IMR-90 (cell line): ENCODE measurements at regions not wholly inside any gene's neighbourhood (a gene's known extent, or its start where the extent isn't known, plus 50 kb on each side); places are given as distances from the start of the nearest gene placed in this dataset.

ENCODE experiments used
- ATAC-seq: fragments of 200-7000 bp; cut with Tn5 transposase; 2 replicates; pipeline ENCODE4 v1.9.1; 2020; ENCODE audit warnings: low read depth, mild to moderate bottlenecking, moderate library complexity
- BruUV-seq: library from RNA; stranded (reverse); fragments of 400-500 nt; replicated peaks from 2 replicates; lab custom pipeline; 2021; lab: Mats Ljungman, UMichigan
- CTCF ChIA-PET: fragments of 300-600 bp; formaldehyde crosslinking; extraction: SDS; loops from one replicate; lab custom pipeline; 2021; ENCODE audit warnings: antibody characterized with exemption; lab: Yijun Ruan, JAX
- POLR2A ChIA-PET: fragments of 300-600 bp; sonication (Branson Sonifier 250); formaldehyde crosslinking; loops from one replicate; lab custom pipeline; 2022; ENCODE audit warnings: antibody characterized with exemption; ENCODE audit not compliant: unreplicated experiment; lab: Charles Lee
- DNase-seq: peaks from one replicate; pipeline ENCODE4 v3.0.0; 2013
- H2AFZ ChIP-seq: replicated peaks from 2 replicates; pipeline ENCODE3; 2013; ENCODE audit warnings: low read length, mild to moderate bottlenecking; ENCODE audit not compliant: poor library complexity
- H2AK5ac ChIP-seq: 2 replicates; pipeline ENCODE4 v1.6.1; 2013; ENCODE audit warnings: low read depth, low read length, inconsistent platforms
- H2AK9ac ChIP-seq: replicated peaks from 2 replicates; pipeline ENCODE3; 2013; ENCODE audit warnings: mild to moderate bottlenecking, low read depth, low read length, moderate library complexity; ENCODE audit not compliant: poor library complexity
- H2BK120ac ChIP-seq: 2 replicates; pipeline ENCODE4 v1.6.1; 2013; ENCODE audit warnings: low read depth, low read length, inconsistent platforms
- H2BK15ac ChIP-seq: 3 replicates; pipeline ENCODE4 v1.6.1; 2013; ENCODE audit warnings: low read depth, low read length, inconsistent platforms
- H2BK20ac ChIP-seq: 2 replicates; pipeline ENCODE4 v1.6.1; 2013; ENCODE audit warnings: low read depth, mild to moderate bottlenecking, inconsistent platforms, low read length, moderate library complexity
- H2BK5ac ChIP-seq: 2 replicates; pipeline ENCODE4 v1.6.1; 2013; ENCODE audit warnings: mild to moderate bottlenecking, low read depth, low read length, inconsistent platforms; ENCODE audit not compliant: poor library complexity, severe bottlenecking
- H3K14ac ChIP-seq: replicated peaks from 2 replicates; pipeline ENCODE4 v1.6.1; 2013; ENCODE audit warnings: low read depth, low read length, inconsistent platforms
- H3K18ac ChIP-seq: 2 replicates; pipeline ENCODE4 v1.6.1; 2013; ENCODE audit warnings: low read depth, low read length, control low read depth
- H3K23ac ChIP-seq: 2 replicates; pipeline ENCODE4 v1.6.1; 2013; ENCODE audit warnings: low read depth, low read length, inconsistent platforms
- H3K27ac ChIP-seq: 2 replicates; pipeline ENCODE4 v1.5.1; 2013; ENCODE audit warnings: mild to moderate bottlenecking, control low read depth, low read length; ENCODE audit not compliant: insufficient read depth
- H3K27me3 ChIP-seq: 2 replicates; pipeline ENCODE4 v1.6.1; 2013; ENCODE audit warnings: low read length; ENCODE audit not compliant: control insufficient read depth, insufficient read depth
- H3K36me3 ChIP-seq: 2 replicates; pipeline ENCODE4 v1.6.1; 2013; ENCODE audit warnings: low read length, mixed read lengths; ENCODE audit not compliant: control insufficient read depth, insufficient read depth
- H3K4ac ChIP-seq: 2 replicates; pipeline ENCODE4 v1.6.1; 2013; ENCODE audit warnings: low read depth, low read length, inconsistent platforms
- H3K4me1 ChIP-seq: 2 replicates; pipeline ENCODE4 v1.6.1; 2013; ENCODE audit warnings: low read length, mixed read lengths; ENCODE audit not compliant: control insufficient read depth, insufficient read depth
- H3K4me2 ChIP-seq: 2 replicates; pipeline ENCODE4 v1.6.1; 2013; ENCODE audit warnings: low read depth, mild to moderate bottlenecking, control low read depth, low read length, moderate library complexity
- H3K4me3 ChIP-seq: 2 replicates; pipeline ENCODE4 v1.5.1; 2013; ENCODE audit warnings: low read depth, mild to moderate bottlenecking, control low read depth, low read length, moderate library complexity; ENCODE audit not compliant: insufficient read depth
- H3K56ac ChIP-seq: 2 replicates; pipeline ENCODE4 v1.6.1; 2013; ENCODE audit warnings: low read length, inconsistent platforms; ENCODE audit not compliant: insufficient read depth; ENCODE audit errors: extremely low read depth
- H3K79me1 ChIP-seq, 2 experiments: 2 replicates each; pipeline ENCODE4 v1.6.1; 2013; ENCODE audit warnings: low read length in 2 of 2, inconsistent platforms in 1 of 2, low read depth in 1 of 2
- H3K9ac ChIP-seq: 2 replicates; pipeline ENCODE4 v1.6.1; 2013; ENCODE audit warnings: low read depth, low read length, control low read depth
- H3K9me1 ChIP-seq: 2 replicates; pipeline ENCODE4 v1.6.1; 2013; ENCODE audit warnings: low read length, inconsistent platforms; ENCODE audit not compliant: insufficient read depth
- H3K9me3 ChIP-seq: 2 replicates; pipeline ENCODE4 v1.6.1; 2013; ENCODE audit warnings: low read length; ENCODE audit not compliant: control insufficient read depth, insufficient read depth
- H4K20me1 ChIP-seq: 2 replicates; pipeline ENCODE4 v1.6.1; 2013; ENCODE audit warnings: low read length, inconsistent platforms; ENCODE audit not compliant: insufficient read depth
- H4K5ac ChIP-seq: 2 replicates; pipeline ENCODE4 v1.6.1; 2013; ENCODE audit warnings: mild to moderate bottlenecking, low read depth, low read length, control low read depth
- H4K8ac ChIP-seq, 2 experiments: 2 replicates each; pipeline ENCODE4 v1.6.1; 2013; ENCODE audit warnings: low read depth in 2 of 2, low read length in 2 of 2, control low read depth in 1 of 2, inconsistent platforms in 1 of 2
- H4K91ac ChIP-seq: 2 replicates; pipeline ENCODE4 v1.6.1; 2013; ENCODE audit warnings: low read depth, low read length, inconsistent platforms; ENCODE audit not compliant: insufficient read depth
- CEBPB ChIP-seq: IDR thresholded peaks from 2 replicates; pipeline ENCODE4 v1.6.1; 2012; ENCODE audit warnings: low read depth, low read length, improper control_type of control experiment
- CHD1 ChIP-seq: IDR thresholded peaks from 2 replicates; pipeline ENCODE4 v1.6.1; 2012; ENCODE audit warnings: low read depth, low read length, improper control_type of control experiment
- ELK1 ChIP-seq: fragments of 150-350 bp; IDR thresholded peaks from 2 replicates; pipeline ENCODE4 v1.6.1; 2016; ENCODE audit warnings: low read depth, mild to moderate bottlenecking, low read length, moderate library complexity, borderline replicate concordance
- FOS ChIP-seq: fragments of 150-350 bp; IDR thresholded peaks from 2 replicates; pipeline ENCODE4 v1.6.1; 2016; ENCODE audit warnings: low read depth, low read length
- MAFK ChIP-seq: IDR thresholded peaks from 2 replicates; pipeline ENCODE4 v1.6.1; 2012; ENCODE audit warnings: low read depth, low read length, improper control_type of control experiment
- MXI1 ChIP-seq: IDR thresholded peaks from 2 replicates; pipeline ENCODE4 v1.6.1; 2012; ENCODE audit warnings: low read depth, mild to moderate bottlenecking, low read length, moderate library complexity, borderline replicate concordance
- NFE2L2 ChIP-seq: fragments of 150-350 bp; IDR thresholded peaks from 2 replicates; pipeline ENCODE4 v1.6.1; 2016; ENCODE audit warnings: low read depth, mild to moderate bottlenecking, low read length
- POLR2A ChIP-seq: IDR thresholded peaks from 2 replicates; pipeline ENCODE4 v1.6.1; 2012; ENCODE audit warnings: mild to moderate bottlenecking, low read depth, low read length
- RAD21 ChIP-seq: IDR thresholded peaks from 2 replicates; pipeline ENCODE4 v1.6.1; 2012; ENCODE audit warnings: low read length, improper control_type of control experiment
- RFX5 ChIP-seq: IDR thresholded peaks from 2 replicates; pipeline ENCODE4 v1.8.0; 2012; ENCODE audit warnings: low read depth, mild to moderate bottlenecking, low read length, moderate library complexity
- SMC3 ChIP-seq: fragments of 150-350 bp; IDR thresholded peaks from 2 replicates; pipeline ENCODE4 v1.6.1; 2016; ENCODE audit warnings: low read depth, mild to moderate bottlenecking, antibody characterized with exemption, low read length, moderate library complexity
- WGBS, 2 experiments: methylation state at CpG; one replicate each; pipeline versions ENCODE4 v1.1.5 to v1.1.7; 2013; ENCODE audit warnings: missing lambda C conversion rate in 2 of 2; ENCODE audit not compliant: insufficient read length in 1 of 2; ENCODE audit errors: extremely low coverage in 2 of 2; 5-methylcytosine and 5-hydroxymethylcytosine counted together
- dilution Hi-C: fragments of 300-500 bp; cut with HindIII; formaldehyde crosslinking; loops from one replicate; pipeline ENCODE4 v1.14.3; 2018; ENCODE audit warnings: low sequenced_read_pairs; ENCODE audit not compliant: unreplicated experiment
- in situ Hi-C: fragments of 300-500 bp; cut with MboI; formaldehyde crosslinking; loops from 3 replicates; pipeline ENCODE4 v1.14.3; 2019; ENCODE audit warnings: low sequenced_read_pairs, inconsistent platforms, mixed read lengths
- intact Hi-C: fragments of 100-400 bp; cut with micrococcal nuclease; formaldehyde crosslinking; loops from 2 replicates; pipeline ENCODE4 v1.10.0; 2022
- TF ChIP-seq, protein P1 (sequence below): conservative IDR thresholded peaks from 2 replicates; pipeline ENCODE4 v1.5.1; 2012; ENCODE audit warnings: mild to moderate bottlenecking, low read depth, low read length, improper control_type of control experiment
- TF ChIP-seq, protein P2 (sequence below): fragments of 150-350 bp; IDR thresholded peaks from 2 replicates; pipeline ENCODE4 v1.6.1; 2017; ENCODE audit warnings: mild to moderate bottlenecking, antibody characterized with exemption, low read length, low read depth

DNA sequence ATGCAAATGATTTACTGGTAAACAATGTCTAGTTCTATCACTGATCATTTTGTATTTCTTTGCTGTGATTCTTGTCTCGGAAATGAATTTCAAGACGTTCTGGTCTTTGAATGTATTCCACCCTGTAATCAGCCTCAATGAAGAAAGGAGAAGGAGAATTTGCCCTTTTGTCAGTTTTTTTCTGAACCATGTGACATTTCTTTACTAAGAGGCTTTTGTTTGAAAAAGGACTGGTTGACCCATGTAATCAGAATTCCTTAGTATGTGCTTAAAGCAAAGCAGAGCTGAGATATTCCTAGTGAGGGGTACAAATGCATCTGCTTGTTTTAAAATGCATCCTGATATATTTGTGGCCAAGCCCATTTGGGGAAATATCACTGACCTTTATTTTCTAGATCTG, 581.6 kb downstream of the ETV1 start:
- no peak overlapping the region for H3K56ac ChIP-seq
- H3K79me1 ChIP-seq, result no peaks in the 10 kb centered on the region
- no peak overlapping the region for H3K4me3 ChIP-seq
- no peak overlapping the region for H2BK20ac ChIP-seq
- H2BK120ac ChIP-seq, result no peak overlapping the region
- TF ChIP-seq, protein P1, sequence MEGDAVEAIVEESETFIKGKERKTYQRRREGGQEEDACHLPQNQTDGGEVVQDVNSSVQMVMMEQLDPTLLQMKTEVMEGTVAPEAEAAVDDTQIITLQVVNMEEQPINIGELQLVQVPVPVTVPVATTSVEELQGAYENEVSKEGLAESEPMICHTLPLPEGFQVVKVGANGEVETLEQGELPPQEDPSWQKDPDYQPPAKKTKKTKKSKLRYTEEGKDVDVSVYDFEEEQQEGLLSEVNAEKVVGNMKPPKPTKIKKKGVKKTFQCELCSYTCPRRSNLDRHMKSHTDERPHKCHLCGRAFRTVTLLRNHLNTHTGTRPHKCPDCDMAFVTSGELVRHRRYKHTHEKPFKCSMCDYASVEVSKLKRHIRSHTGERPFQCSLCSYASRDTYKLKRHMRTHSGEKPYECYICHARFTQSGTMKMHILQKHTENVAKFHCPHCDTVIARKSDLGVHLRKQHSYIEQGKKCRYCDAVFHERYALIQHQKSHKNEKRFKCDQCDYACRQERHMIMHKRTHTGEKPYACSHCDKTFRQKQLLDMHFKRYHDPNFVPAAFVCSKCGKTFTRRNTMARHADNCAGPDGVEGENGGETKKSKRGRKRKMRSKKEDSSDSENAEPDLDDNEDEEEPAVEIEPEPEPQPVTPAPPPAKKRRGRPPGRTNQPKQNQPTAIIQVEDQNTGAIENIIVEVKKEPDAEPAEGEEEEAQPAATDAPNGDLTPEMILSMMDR, result no peak
- TF ChIP-seq MXI1 (no peak), NFE2L2 (no peak), CHD1 (no peak), FOS (no peak), SMC3 (no peak), MAFK (no peak), RFX5 (no peak), POLR2A (no peak), CEBPB (no peak), ELK1 (no peak), RAD21 (no peak)
- TF ChIP-seq, protein P2, sequence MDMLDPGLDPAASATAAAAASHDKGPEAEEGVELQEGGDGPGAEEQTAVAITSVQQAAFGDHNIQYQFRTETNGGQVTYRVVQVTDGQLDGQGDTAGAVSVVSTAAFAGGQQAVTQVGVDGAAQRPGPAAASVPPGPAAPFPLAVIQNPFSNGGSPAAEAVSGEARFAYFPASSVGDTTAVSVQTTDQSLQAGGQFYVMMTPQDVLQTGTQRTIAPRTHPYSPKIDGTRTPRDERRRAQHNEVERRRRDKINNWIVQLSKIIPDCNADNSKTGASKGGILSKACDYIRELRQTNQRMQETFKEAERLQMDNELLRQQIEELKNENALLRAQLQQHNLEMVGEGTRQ, result no peak
- ChIA-PET POLR2A (no interaction called here), CTCF (no interaction called here)
- H3K27me3 ChIP-seq, result no peaks in the 10 kb centered on the region
- intact Hi-C loops (no loop called here), in situ Hi-C loops (no loop called here), dilution Hi-C loops (no loop called here)
- no peak overlapping the region for H2BK5ac ChIP-seq
- H4K91ac ChIP-seq, result no peak overlapping the region
- H3K18ac ChIP-seq, result no peak overlapping the region
- no peak overlapping the region for H4K5ac ChIP-seq
- H2AK9ac ChIP-seq, result no peak overlapping the region
- no peaks in the 10 kb centered on the region for H3K36me3 ChIP-seq
- no peak overlapping the region for H2AFZ ChIP-seq
- no peak overlapping the region for H3K27ac ChIP-seq
- H3K9me3 ChIP-seq, result no peaks in the 10 kb centered on the region
- H3K4me2 ChIP-seq, result no peak overlapping the region
- no peak overlapping the region for H3K23ac ChIP-seq
- no peaks in the 10 kb centered on the region for H3K4me1 ChIP-seq
- H2BK15ac ChIP-seq, result no peak overlapping the region
- no peak overlapping the region for H2AK5ac ChIP-seq
- no TSS peak for BruUV-seq
- no peak overlapping the region for H3K14ac ChIP-seq
- DNase-seq, result no peak
- WGBS, 2 experiments, result no CpG with 5 or more reads among the region's 2 CpGs
- H3K4ac ChIP-seq, result no peak overlapping the region
- H3K9me1 ChIP-seq, result no peaks in the 10 kb centered on the region
- no peak overlapping the region for H3K9ac ChIP-seq
- no peak overlapping the region for H4K8ac ChIP-seq
- H4K20me1 ChIP-seq, result no peaks in the 10 kb centered on the region
- ATAC-seq, result no peak
